Neutrophil (primary cell): ENCODE measurements at regions not wholly inside any gene's neighbourhood (a gene's known extent, or its start where the extent isn't known, plus 50 kb on each side); places are given as distances from the start of the nearest gene placed in this dataset.

Source experiments
- H3K27ac ChIP-seq: fragments of 200-600 bp; sonication (generic); 2 replicates; pipeline ENCODE4 v1.5.1; 2016; ENCODE audit warnings: mild to moderate bottlenecking, moderate library complexity
- H3K27me3 ChIP-seq: fragments of 200-600 bp; sonication (generic); 2 replicates; pipeline ENCODE4 v1.6.0; 2016; ENCODE audit warnings: mild to moderate bottlenecking
- H3K36me3 ChIP-seq: fragments of 200-600 bp; sonication (generic); 2 replicates; pipeline ENCODE4 v1.5.1; 2017
- H3K4me1 ChIP-seq, 2 experiments: fragments of 200-600 bp in 1 of 2; sonication (generic) in 1 of 2; 1 replicate in 1 of 2; 2 replicates in 1 of 2; pipeline versions ENCODE4 v1.5.1 to v1.6.1; 2013 to 2016; ENCODE audit warnings: low read depth in 1 of 2, low read length in 1 of 2, mild to moderate bottlenecking in 1 of 2, moderate library complexity in 1 of 2; ENCODE audit not compliant: control insufficient read depth in 1 of 2, insufficient read depth in 1 of 2
- H3K4me3 ChIP-seq, 2 experiments: fragments of 200-600 bp in 1 of 2; sonication (generic) in 1 of 2; 1 replicate in 1 of 2; 2 replicates in 1 of 2; pipeline ENCODE4 v1.5.1; 2013 to 2016; ENCODE audit warnings: low read depth in 1 of 2, low read length in 1 of 2, mild to moderate bottlenecking in 1 of 2, moderate library complexity in 1 of 2
- H3K9me3 ChIP-seq: fragments of 200-600 bp; sonication (generic); 2 replicates; pipeline ENCODE4 v1.5.1; 2016
- TF ChIP-seq, protein P1 (sequence below): fragments of 200-600 bp; sonication (generic); IDR thresholded peaks from 2 replicates; pipeline ENCODE4 v1.5.1; 2016; ENCODE audit warnings: antibody characterized with exemption

GRCh38 chr5:86786955-86787354, 169.2 kb downstream of the COX7C start:
- H3K4me3 ChIP-seq: no peak overlapping the region
- no peaks in the 10 kb centered on the region for H3K27me3 ChIP-seq
- no peaks in the 10 kb centered on the region for H3K9me3 ChIP-seq
- TF ChIP-seq, protein P1, sequence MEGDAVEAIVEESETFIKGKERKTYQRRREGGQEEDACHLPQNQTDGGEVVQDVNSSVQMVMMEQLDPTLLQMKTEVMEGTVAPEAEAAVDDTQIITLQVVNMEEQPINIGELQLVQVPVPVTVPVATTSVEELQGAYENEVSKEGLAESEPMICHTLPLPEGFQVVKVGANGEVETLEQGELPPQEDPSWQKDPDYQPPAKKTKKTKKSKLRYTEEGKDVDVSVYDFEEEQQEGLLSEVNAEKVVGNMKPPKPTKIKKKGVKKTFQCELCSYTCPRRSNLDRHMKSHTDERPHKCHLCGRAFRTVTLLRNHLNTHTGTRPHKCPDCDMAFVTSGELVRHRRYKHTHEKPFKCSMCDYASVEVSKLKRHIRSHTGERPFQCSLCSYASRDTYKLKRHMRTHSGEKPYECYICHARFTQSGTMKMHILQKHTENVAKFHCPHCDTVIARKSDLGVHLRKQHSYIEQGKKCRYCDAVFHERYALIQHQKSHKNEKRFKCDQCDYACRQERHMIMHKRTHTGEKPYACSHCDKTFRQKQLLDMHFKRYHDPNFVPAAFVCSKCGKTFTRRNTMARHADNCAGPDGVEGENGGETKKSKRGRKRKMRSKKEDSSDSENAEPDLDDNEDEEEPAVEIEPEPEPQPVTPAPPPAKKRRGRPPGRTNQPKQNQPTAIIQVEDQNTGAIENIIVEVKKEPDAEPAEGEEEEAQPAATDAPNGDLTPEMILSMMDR: no peak
- H3K4me1 ChIP-seq: no peaks in the 10 kb centered on the region
- no peaks in the 10 kb centered on the region for H3K36me3 ChIP-seq
- H3K27ac ChIP-seq: no peak overlapping the region

DNA sequence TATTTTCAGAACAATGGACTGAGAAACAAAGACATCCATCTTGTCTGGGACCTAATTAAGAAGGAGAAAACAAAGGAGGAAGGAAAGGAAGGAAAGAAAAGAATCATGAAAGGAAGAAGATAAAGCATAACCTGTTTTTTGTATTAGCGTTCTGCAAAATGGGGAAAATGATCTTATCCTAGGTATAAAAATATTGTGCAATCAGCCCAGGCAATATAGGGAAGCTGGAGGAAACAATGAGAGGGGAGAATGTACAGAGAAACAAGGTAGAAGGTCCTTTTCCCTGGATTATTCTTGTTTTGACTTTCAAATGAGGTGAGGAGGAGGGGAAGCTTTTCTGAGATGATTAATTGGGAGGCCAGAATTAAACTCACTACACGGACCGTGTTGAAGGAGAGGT, 177.9 kb downstream of the COX7C start:
- Histone ChIP-seq H3K27ac (no peak overlapping the region), H3K27me3 (no peaks in the 10 kb centered on the region), H3K36me3 (no peaks in the 10 kb centered on the region), H3K9me3 (no peaks in the 10 kb centered on the region), H3K4me3 (no peak overlapping the region), H3K4me1 (no peaks in the 10 kb centered on the region)
- TF ChIP-seq, protein P1: no peak

- Histone ChIP-seq H3K27ac (no peak overlapping the region), H3K36me3 (no peaks in the 10 kb centered on the region), H3K27me3 (no peaks in the 10 kb centered on the region), H3K9me3 (no peaks in the 10 kb centered on the region), H3K4me1 (no peaks in the 10 kb centered on the region), H3K4me3 (no peak overlapping the region)
- TF ChIP-seq, protein P1: no peak
Measured at GRCh38 chr5:86797677-86798076, 179.9 kb downstream of the COX7C start.

- Histone ChIP-seq H3K36me3 (no peaks in the 10 kb centered on the region), H3K27ac (no peak overlapping the region), H3K4me1 (no peaks in the 10 kb centered on the region), H3K27me3 (no peaks in the 10 kb centered on the region), H3K9me3 (no peaks in the 10 kb centered on the region), H3K4me3 (no peak overlapping the region)
- TF ChIP-seq, protein P1: no peak
Measured at GRCh38 chr5:86806206-86806605, 188.5 kb downstream of the COX7C start.

DNA sequence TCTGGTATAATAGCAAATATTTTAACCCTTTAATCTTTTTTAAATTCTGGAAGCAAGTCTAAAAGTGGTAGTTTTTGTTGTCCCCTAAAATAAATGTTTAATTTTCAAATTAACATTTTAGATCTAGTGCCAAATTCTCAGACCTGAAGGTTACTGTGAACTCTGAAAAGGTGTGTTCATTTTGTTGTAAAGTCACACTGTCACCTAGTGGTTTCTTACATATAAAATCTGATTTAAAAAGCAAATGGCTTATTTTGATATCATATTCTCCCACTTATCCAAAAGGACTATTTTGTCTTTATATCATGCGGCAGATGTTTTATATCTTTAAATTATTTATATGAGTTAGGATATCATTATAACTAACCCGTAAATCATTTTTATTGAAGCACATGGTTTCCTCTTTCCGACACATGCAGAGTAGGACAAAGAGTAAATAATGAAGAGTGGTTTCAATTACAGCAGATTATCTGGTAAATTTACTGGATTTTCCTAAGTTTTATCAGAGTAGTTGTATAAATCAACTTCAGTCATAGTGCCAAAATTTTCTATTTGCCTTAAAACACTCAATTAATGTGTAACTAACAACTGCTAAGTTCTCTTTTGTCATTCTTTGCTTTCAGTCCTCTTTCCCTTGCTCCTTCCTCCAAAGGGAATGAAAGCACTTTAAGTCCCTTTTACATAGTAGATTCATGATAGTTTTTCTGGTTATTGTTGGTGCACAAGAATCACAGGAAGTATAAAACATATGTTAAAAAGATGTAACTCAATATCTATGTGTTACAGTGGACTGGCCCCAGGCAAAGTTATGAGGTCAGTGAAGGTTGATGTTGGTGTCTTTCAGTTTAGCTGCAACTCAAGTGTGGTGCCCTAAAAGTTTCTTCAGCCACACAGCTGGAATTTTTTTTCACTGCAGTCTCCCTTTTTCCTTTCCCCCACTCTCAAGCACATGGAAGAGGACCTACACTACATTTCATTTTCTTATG, 189.6 kb downstream of the COX7C start:
- TF ChIP-seq, protein P1: no peak
- H3K4me1 ChIP-seq: no peaks in the 10 kb centered on the region
- no peaks in the 10 kb centered on the region for H3K36me3 ChIP-seq
- no peak overlapping the region for H3K4me3 ChIP-seq
- no peak overlapping the region for H3K27ac ChIP-seq
- H3K9me3 ChIP-seq: no peaks in the 10 kb centered on the region
- no peaks in the 10 kb centered on the region for H3K27me3 ChIP-seq
